PFSK-1 (cell line): ENCODE measurements at regions not wholly inside any gene's neighbourhood (a gene's known extent, or its start where the extent isn't known, plus 50 kb on each side); places are given as distances from the start of the nearest gene placed in this dataset.

Source experiments
- POLR2AphosphoS5 ChIP-seq: IDR thresholded peaks from 2 replicates; pipeline ENCODE4 v1.6.1; 2012; ENCODE audit warnings: low read depth, mild to moderate bottlenecking, control low read depth, low read length, moderate library complexity
- SIN3A ChIP-seq: IDR thresholded peaks from 2 replicates; pipeline ENCODE4 v1.6.1; 2012; ENCODE audit warnings: mild to moderate bottlenecking, low read length, moderate library complexity, borderline replicate concordance; ENCODE audit not compliant: insufficient read depth
- TAF1 ChIP-seq: IDR thresholded peaks from 2 replicates; pipeline ENCODE4 v1.6.1; 2012; ENCODE audit warnings: low read length, control low read depth, borderline replicate concordance; ENCODE audit not compliant: insufficient read depth
- TF ChIP-seq, protein P1 (sequence below), 2 experiments: IDR thresholded peaks; 2 replicates each; pipeline versions ENCODE4 v1.6.1 to v1.8.0; 2011 to 2012; ENCODE audit warnings: low read depth in 2 of 2, low read length in 2 of 2, control low read depth in 1 of 2, inconsistent platforms in 1 of 2, mild to moderate bottlenecking in 1 of 2, moderate library complexity in 1 of 2; ENCODE audit not compliant: insufficient read depth in 1 of 2

DNA sequence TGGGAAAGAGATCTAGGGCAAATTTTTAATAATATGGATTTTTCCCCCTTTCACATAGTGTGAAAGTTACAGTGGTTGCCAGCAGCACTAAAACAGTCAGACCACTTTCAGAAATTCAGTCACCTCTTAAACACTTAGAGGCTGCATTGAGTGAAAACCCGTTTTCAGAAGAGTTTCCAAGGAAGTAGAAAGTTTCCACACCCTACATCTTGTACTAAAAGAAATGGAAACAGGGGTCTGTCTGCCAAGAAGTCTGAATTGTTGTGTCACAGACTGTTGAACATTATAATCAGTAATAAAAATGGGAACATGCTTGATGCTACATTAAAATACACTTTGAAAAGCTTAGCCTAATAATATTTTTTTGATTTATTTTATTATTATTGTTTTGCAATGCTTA is 278.9 kb upstream of the KCNJ16 start:
- TF ChIP-seq TAF1 (no peak), SIN3A (no peak), POLR2AphosphoS5 (no peak)
- TF ChIP-seq, protein P1, sequence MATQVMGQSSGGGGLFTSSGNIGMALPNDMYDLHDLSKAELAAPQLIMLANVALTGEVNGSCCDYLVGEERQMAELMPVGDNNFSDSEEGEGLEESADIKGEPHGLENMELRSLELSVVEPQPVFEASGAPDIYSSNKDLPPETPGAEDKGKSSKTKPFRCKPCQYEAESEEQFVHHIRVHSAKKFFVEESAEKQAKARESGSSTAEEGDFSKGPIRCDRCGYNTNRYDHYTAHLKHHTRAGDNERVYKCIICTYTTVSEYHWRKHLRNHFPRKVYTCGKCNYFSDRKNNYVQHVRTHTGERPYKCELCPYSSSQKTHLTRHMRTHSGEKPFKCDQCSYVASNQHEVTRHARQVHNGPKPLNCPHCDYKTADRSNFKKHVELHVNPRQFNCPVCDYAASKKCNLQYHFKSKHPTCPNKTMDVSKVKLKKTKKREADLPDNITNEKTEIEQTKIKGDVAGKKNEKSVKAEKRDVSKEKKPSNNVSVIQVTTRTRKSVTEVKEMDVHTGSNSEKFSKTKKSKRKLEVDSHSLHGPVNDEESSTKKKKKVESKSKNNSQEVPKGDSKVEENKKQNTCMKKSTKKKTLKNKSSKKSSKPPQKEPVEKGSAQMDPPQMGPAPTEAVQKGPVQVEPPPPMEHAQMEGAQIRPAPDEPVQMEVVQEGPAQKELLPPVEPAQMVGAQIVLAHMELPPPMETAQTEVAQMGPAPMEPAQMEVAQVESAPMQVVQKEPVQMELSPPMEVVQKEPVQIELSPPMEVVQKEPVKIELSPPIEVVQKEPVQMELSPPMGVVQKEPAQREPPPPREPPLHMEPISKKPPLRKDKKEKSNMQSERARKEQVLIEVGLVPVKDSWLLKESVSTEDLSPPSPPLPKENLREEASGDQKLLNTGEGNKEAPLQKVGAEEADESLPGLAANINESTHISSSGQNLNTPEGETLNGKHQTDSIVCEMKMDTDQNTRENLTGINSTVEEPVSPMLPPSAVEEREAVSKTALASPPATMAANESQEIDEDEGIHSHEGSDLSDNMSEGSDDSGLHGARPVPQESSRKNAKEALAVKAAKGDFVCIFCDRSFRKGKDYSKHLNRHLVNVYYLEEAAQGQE (IDR thresholded peaks at IDR 0.05; ENCODE audit: insufficient read depth in 1 of 2, low read depth in 2 of 2, low read length in 2 of 2) = no peak
